HCT116 (cell line): ENCODE measurements at regions not wholly inside any gene's neighbourhood (a gene's known extent, or its start where the extent isn't known, plus 50 kb on each side); places are given as distances from the start of the nearest gene placed in this dataset.

Experiments used
- ATAC-seq: fragments of 200-7000 bp; cut with Tn5 transposase; 2 replicates; pipeline ENCODE4 v1.9.1; 2020; ENCODE audit warnings: mild to moderate bottlenecking, moderate library complexity
- BruUV-seq: library from RNA; stranded (reverse); fragments of 400-500 nt; replicated peaks from 2 replicates; lab custom pipeline; 2021; lab: Mats Ljungman, UMichigan
- CTCF ChIA-PET: fragments of 300-600 bp; sonication (Branson Sonifier 250); formaldehyde crosslinking; loops from one replicate; lab custom pipeline; 2021; ENCODE audit warnings: antibody characterized with exemption; lab: Charles Lee
- POLR2A ChIA-PET: fragments of 300-600, 350-600 bp; sonication (Branson Sonifier 250); formaldehyde crosslinking; loops from one replicate; lab custom pipeline; 2021; ENCODE audit warnings: antibody characterized with exemption; lab: Charles Lee
- RAD21 ChIA-PET, 2 experiments: fragments of 300-600 bp; sonication (Branson Sonifier 250); formaldehyde crosslinking; loops; one replicate each; lab custom pipeline; 2023; ENCODE audit warnings: low total read pairs in 2 of 2; ENCODE audit not compliant: uncharacterized antibody in 2 of 2, unreplicated experiment in 2 of 2, low non-redundant PET in 1 of 2; lab: Charles Lee
- DNase-seq: peaks from one replicate; pipeline ENCODE4 v3.0.0-alpha.2; 2010; ENCODE audit warnings: low read depth, low spot score
- H2AFZ ChIP-seq: fragments of 200-600 bp; shearing (Covaris generic), sonication (generic); 2 replicates; pipeline ENCODE4 v1.6.1; 2017; ENCODE audit warnings: low read depth, mixed run types, mixed read lengths, antibody characterized with exemption, low read length; ENCODE audit not compliant: poor library complexity, severe bottlenecking
- H3K27ac ChIP-seq: 2 replicates; pipeline ENCODE4 v1.5.1; 2012; ENCODE audit warnings: low read depth, low read length
- H3K27me3 ChIP-seq: fragments of 200-600 bp; sonication (generic); 2 replicates; pipeline ENCODE4 v1.6.1; 2016; ENCODE audit warnings: mixed run types, low read length, mixed read lengths; ENCODE audit not compliant: insufficient read depth
- H3K36me3 ChIP-seq, 2 experiments: fragments of 200-500 bp in 1 of 2; fragments of 200-600 bp in 1 of 2; sonication (Bioruptor generic) in 1 of 2; sonication (generic) in 1 of 2; 2 replicates each; pipeline versions ENCODE4 v1.5.1 to v1.6.1; 2014 to 2016; ENCODE audit warnings: low read length in 2 of 2, inconsistent platforms in 1 of 2, mixed read lengths in 1 of 2, mixed run types in 1 of 2; ENCODE audit not compliant: insufficient read depth in 2 of 2, control insufficient read depth in 1 of 2
- H3K4me1 ChIP-seq, 2 experiments: fragments of 200-600 bp in 1 of 2; sonication (generic) in 1 of 2; 2 replicates each; pipeline versions ENCODE4 v1.5.1 to v1.6.1; 2012 to 2017; ENCODE audit warnings: low read length in 2 of 2, inconsistent platforms in 1 of 2, mild to moderate bottlenecking in 1 of 2, mixed read lengths in 1 of 2, mixed run types in 1 of 2, moderate library complexity in 1 of 2; ENCODE audit not compliant: insufficient read depth in 2 of 2, control insufficient read depth in 1 of 2
- H3K4me2 ChIP-seq: fragments of 200-600 bp; sonication (generic); 2 replicates; pipeline ENCODE4 v1.6.1; 2017; ENCODE audit warnings: mixed run types, low read length, mixed read lengths
- H3K4me3 ChIP-seq, 2 experiments: fragments of 200-600 bp in 1 of 2; sonication (generic) in 1 of 2; replicated peaks in 1 of 2; 2 replicates each; pipeline ENCODE4 v1.5.1; 2011 to 2016; ENCODE audit warnings: low read length in 2 of 2, control low read depth in 1 of 2, low read depth in 1 of 2, mild to moderate bottlenecking in 1 of 2, mixed read lengths in 1 of 2, mixed run types in 1 of 2
- H3K79me2 ChIP-seq: fragments of 200-600 bp; sonication (generic); 2 replicates; pipeline ENCODE4 v1.6.1; 2017; ENCODE audit warnings: mild to moderate bottlenecking, mixed run types, low read length, moderate library complexity, mixed read lengths; ENCODE audit not compliant: insufficient read depth
- H3K9ac ChIP-seq: fragments of 200-600 bp; sonication (generic); 2 replicates; pipeline ENCODE4 v1.6.1; 2016; ENCODE audit warnings: low read length, mixed read lengths
- H3K9me2 ChIP-seq: fragments of 200-600 bp; sonication (generic), shearing (Covaris generic); 2 replicates; pipeline ENCODE4 v1.6.1; 2017; ENCODE audit warnings: mixed run types, mild to moderate bottlenecking, moderate library complexity; ENCODE audit not compliant: insufficient read depth
- H3K9me3 ChIP-seq, 2 experiments: fragments of 200-500 bp in 1 of 2; fragments of 200-600 bp in 1 of 2; sonication (Bioruptor generic) in 1 of 2; sonication (generic) in 1 of 2; 2 replicates each; pipeline ENCODE4 v1.6.1; 2014 to 2017; ENCODE audit warnings: low read length in 2 of 2, mixed read lengths in 2 of 2, inconsistent platforms in 1 of 2, low read depth in 1 of 2, mild to moderate bottlenecking in 1 of 2, mixed run types in 1 of 2, moderate library complexity in 1 of 2; ENCODE audit not compliant: control insufficient read depth in 1 of 2, insufficient read depth in 1 of 2
- H4K20me1 ChIP-seq: fragments of 200-600 bp; sonication (generic), shearing (Covaris generic); 2 replicates; pipeline ENCODE4 v1.6.1; 2017; ENCODE audit warnings: mixed run types, mild to moderate bottlenecking, moderate library complexity; ENCODE audit not compliant: insufficient read depth
- CBX3 ChIP-seq: IDR thresholded peaks from 2 replicates; pipeline ENCODE4 v1.6.1; 2012; ENCODE audit warnings: low read depth
- FOSL1 ChIP-seq: IDR thresholded peaks from 2 replicates; pipeline ENCODE4 v1.6.1; 2012; ENCODE audit warnings: low read depth
- POLR2AphosphoS5 ChIP-seq: IDR thresholded peaks from 2 replicates; pipeline ENCODE4 v1.6.1; 2011; ENCODE audit warnings: mild to moderate bottlenecking, low read depth, low read length, moderate library complexity
- RAD21 ChIP-seq: IDR thresholded peaks from 2 replicates; pipeline ENCODE4 v1.6.1; 2012; ENCODE audit warnings: low read depth, mild to moderate bottlenecking
- SIN3A ChIP-seq: IDR thresholded peaks from 2 replicates; pipeline ENCODE4 v1.6.1; 2012; ENCODE audit warnings: low read depth
- SP1 ChIP-seq: IDR thresholded peaks from 2 replicates; pipeline ENCODE4 v1.6.1; 2012; ENCODE audit warnings: low read depth
- intact Hi-C: fragments of 100-400 bp; cut with micrococcal nuclease; formaldehyde crosslinking; loops from 2 replicates; pipeline ENCODE4 v1.10.0; 2022
- TF ChIP-seq, protein P1 (sequence below): IDR thresholded peaks from 2 replicates; pipeline ENCODE4 v1.6.1; 2012
- TF ChIP-seq, protein P2 (sequence below): IDR thresholded peaks from 2 replicates; pipeline ENCODE4 v1.6.1; 2012
- TF ChIP-seq, protein P3 (sequence below), 3 experiments: fragments of 200-600 bp in 1 of 3; sonication (generic) in 1 of 3; IDR thresholded peaks in 2 of 3; conservative IDR thresholded peaks in 1 of 3; 2 replicates each; pipeline ENCODE4 v1.5.1; 2012 to 2017; ENCODE audit warnings: low read depth in 2 of 3, low read length in 2 of 3, antibody characterized with exemption in 1 of 3, borderline replicate concordance in 1 of 3, control low read depth in 1 of 3, mild to moderate bottlenecking in 1 of 3, mixed read lengths in 1 of 3, mixed run types in 1 of 3, moderate library complexity in 1 of 3; ENCODE audit not compliant: insufficient read depth in 1 of 3

DNA sequence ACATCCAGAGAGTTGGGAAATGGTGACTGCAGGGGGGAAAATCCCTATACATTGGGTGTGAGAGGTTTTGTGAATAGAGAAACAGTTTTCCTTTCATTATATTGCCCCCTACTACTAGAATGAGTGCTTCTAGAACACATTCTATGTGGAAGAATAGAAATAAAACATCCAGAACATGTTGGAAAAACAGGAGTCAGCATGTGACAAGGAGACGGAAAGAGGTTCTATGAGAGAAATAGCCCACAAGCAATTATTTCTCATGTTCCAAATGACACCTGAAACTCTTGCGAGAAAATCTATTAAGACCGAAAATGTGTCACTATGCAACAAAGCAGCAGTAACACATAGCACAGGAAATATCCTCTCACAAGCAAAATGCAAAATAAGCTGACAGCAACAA, 202.7 kb upstream of the SPOPL start (continued):
- TF ChIP-seq, protein P1, sequence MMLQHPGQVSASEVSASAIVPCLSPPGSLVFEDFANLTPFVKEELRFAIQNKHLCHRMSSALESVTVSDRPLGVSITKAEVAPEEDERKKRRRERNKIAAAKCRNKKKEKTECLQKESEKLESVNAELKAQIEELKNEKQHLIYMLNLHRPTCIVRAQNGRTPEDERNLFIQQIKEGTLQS, result no peak
- TF ChIP-seq CBX3 (no peak), POLR2AphosphoS5 (no peak), SP1 (no peak), RAD21 (no peak)
- TF ChIP-seq, protein P2, sequence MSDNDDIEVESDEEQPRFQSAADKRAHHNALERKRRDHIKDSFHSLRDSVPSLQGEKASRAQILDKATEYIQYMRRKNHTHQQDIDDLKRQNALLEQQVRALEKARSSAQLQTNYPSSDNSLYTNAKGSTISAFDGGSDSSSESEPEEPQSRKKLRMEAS, result no peak

DNA sequence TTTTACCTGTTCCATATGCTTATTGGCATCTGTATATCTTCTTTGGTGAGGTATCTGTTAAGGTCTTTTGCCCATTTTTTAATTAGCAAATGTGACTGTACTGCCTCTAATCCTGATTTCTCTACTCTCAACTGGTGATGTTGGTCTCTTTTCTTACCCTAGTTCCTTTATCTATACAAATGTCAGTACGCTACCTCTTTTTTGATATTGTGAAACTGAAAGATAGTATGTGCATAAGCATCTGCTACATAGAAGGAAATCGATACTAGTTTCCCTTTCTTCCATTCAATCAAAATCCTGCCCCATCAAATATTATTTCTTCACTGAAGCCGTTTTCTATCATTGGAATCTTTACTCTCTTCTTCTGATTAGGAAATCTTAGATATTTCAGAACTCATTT, 194.9 kb upstream of the SPOPL start:
- ChIA-PET POLR2A (no interaction called here), RAD21 (no interaction called here), CTCF (no interaction called here)
- H3K79me2 ChIP-seq, result no peaks in the 10 kb centered on the region
- BruUV-seq, result no TSS peak
- H3K9ac ChIP-seq, result no peak overlapping the region
- H2AFZ ChIP-seq, result no peak overlapping the region
- no peaks in the 10 kb centered on the region for H4K20me1 ChIP-seq
- TF ChIP-seq POLR2AphosphoS5 (no peak), SIN3A (no peak)
- DNase-seq (no peak), ATAC-seq (no peak)
- H3K4me3 ChIP-seq, result no peak overlapping the region
- no peaks in the 10 kb centered on the region for H3K9me3 ChIP-seq
- H3K9me2 ChIP-seq, result no peaks in the 10 kb centered on the region
- intact Hi-C loops, result no loop called here
- no peaks in the 10 kb centered on the region for H3K4me1 ChIP-seq
- H3K27ac ChIP-seq, result no peak overlapping the region
- no peak overlapping the region for H3K4me2 ChIP-seq
- H3K27me3 ChIP-seq, result no peaks in the 10 kb centered on the region
- no peaks in the 10 kb centered on the region for H3K36me3 ChIP-seq

DNA sequence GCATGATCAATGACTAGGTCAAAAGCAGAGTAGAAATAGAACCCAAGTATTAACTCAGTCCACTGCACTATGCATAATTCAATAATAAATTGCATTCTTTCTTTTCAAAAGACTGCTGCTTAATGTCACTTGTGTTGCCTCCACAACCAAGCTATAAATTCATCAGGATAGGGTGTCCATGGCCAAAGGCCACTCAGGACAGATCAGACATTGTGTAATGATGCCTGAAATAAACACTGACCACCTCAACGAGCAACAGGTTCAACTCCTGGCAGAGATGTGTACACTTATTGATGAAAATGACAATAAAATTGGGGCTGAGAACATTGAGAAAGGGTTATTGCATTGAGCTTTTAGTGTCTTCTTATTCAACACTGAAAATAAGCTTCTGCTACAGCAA, 194.5 kb upstream of the SPOPL start:
- no peaks in the 10 kb centered on the region for H3K9me3 ChIP-seq
- ATAC-seq (no peak), DNase-seq (no peak)
- no peak overlapping the region for H3K4me2 ChIP-seq
- ChIA-PET CTCF (no interaction called here), RAD21 (no interaction called here), POLR2A (no interaction called here)
- no peak overlapping the region for H2AFZ ChIP-seq
- BruUV-seq, result no TSS peak
- H3K9ac ChIP-seq, result no peak overlapping the region
- no peaks in the 10 kb centered on the region for H4K20me1 ChIP-seq
- no peaks in the 10 kb centered on the region for H3K4me1 ChIP-seq
- H3K27me3 ChIP-seq, result no peaks in the 10 kb centered on the region
- H3K4me3 ChIP-seq, result no peak overlapping the region
- H3K36me3 ChIP-seq, result no peaks in the 10 kb centered on the region
- no peak overlapping the region for H3K27ac ChIP-seq
- no peaks in the 10 kb centered on the region for H3K79me2 ChIP-seq
- TF ChIP-seq, protein P3, sequence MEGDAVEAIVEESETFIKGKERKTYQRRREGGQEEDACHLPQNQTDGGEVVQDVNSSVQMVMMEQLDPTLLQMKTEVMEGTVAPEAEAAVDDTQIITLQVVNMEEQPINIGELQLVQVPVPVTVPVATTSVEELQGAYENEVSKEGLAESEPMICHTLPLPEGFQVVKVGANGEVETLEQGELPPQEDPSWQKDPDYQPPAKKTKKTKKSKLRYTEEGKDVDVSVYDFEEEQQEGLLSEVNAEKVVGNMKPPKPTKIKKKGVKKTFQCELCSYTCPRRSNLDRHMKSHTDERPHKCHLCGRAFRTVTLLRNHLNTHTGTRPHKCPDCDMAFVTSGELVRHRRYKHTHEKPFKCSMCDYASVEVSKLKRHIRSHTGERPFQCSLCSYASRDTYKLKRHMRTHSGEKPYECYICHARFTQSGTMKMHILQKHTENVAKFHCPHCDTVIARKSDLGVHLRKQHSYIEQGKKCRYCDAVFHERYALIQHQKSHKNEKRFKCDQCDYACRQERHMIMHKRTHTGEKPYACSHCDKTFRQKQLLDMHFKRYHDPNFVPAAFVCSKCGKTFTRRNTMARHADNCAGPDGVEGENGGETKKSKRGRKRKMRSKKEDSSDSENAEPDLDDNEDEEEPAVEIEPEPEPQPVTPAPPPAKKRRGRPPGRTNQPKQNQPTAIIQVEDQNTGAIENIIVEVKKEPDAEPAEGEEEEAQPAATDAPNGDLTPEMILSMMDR (IDR thresholded peaks at IDR 0.05 in 2 of 3, conservative IDR thresholded peaks at IDR 0.05 in 1 of 3; ENCODE audit: borderline replicate concordance in 1 of 3, insufficient read depth in 1 of 3, low read depth in 2 of 3, low read length in 2 of 3), result no peak
- TF ChIP-seq FOSL1, result no peak
- TF ChIP-seq SP1, result no peak
- TF ChIP-seq, all 23 proteins: peak for 0
- no peaks in the 10 kb centered on the region for H3K9me2 ChIP-seq
- intact Hi-C loops, result no loop called here
